ENCODE measurements at regions not wholly inside any gene's neighbourhood (a gene's known extent, or its start where the extent isn't known, plus 50 kb on each side); places are given as distances from the start of the nearest gene placed in this dataset.

DNA sequence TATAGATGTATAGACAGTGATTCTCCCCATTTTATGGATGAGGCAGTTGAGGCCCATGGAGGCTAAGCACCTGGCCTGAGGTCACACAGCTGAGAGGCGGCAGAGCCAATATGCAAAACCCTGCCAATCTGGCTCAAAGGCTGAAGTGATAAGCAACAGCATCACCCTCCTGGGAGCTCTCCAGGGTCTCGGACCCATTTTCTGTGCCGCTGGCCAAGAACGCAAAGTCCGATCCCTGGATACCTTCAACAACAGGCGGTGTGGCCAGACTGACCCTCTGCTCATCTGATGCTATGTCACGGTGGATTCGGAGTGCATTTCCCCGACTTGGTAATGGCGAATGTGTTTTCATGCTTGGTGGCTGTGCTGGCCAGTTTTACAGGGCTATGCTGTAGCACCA lies 595.0 kb downstream of the TBC1D22A start:
- no peak for DNase-seq
- Mint-ChIP-seq H3K36me3 (no peaks in the 10 kb centered on the region), H3K9me3 (peaks cover 0 to 7% (median 2%) of the 10 kb centered on the region in 7 donors), H3K27me3 (peaks cover 4% of the 10 kb centered on the region), H3K4me3 (no peak overlapping the region), H3K27ac (no peak overlapping the region), H3K4me1 (no peaks in the 10 kb centered on the region)
- Histone ChIP-seq H3K4me3 (ENCODE audit: low read depth, low read length) (no peak overlapping the region), H3K36me3 (ENCODE audit: control insufficient read depth, insufficient read depth, low read length) (no peaks in the 10 kb centered on the region), H3K9me3 (ENCODE audit: control insufficient read depth in 2 of 2, low read length in 2 of 2) (peaks cover 3 to 6% of the 10 kb centered on the region in 2 experiments), H3K4me1 (ENCODE audit: control insufficient read depth, insufficient read depth, low read length, poor library complexity, severe bottlenecking) (no peaks in the 10 kb centered on the region), H3K27me3 (ENCODE audit: control insufficient read depth, insufficient read depth, low read length) (no peaks in the 10 kb centered on the region), H3K27ac (ENCODE audit: insufficient read depth, low read length, poor library complexity, severe bottlenecking) (no peak overlapping the region)
- no peak for ATAC-seq (ENCODE audit: low read depth in 2 of 2)

GRCh38 chr22:47357086-47357485 lies 594.6 kb downstream of the TBC1D22A start:
- H3K36me3 ChIP-seq (ENCODE audit: control insufficient read depth, insufficient read depth, low read length): no peaks in the 10 kb centered on the region
- no peak overlapping the region for H3K27ac ChIP-seq (ENCODE audit: insufficient read depth, low read length, poor library complexity, severe bottlenecking)
- no peak overlapping the region for H3K27ac Mint-ChIP-seq
- DNase-seq (no peak), ATAC-seq (ENCODE audit: low read depth in 2 of 2) (no peak)
- peaks cover 8% of the 10 kb centered on the region for H3K27me3 Mint-ChIP-seq
- no peaks in the 10 kb centered on the region for H3K27me3 ChIP-seq (ENCODE audit: control insufficient read depth, insufficient read depth, low read length)
- H3K4me3 ChIP-seq (ENCODE audit: low read depth, low read length): no peak overlapping the region
- peaks cover 3% of the 10 kb centered on the region in 2 experiments for H3K9me3 ChIP-seq (ENCODE audit: control insufficient read depth in 2 of 2, low read length in 2 of 2)
- peaks cover 0 to 6% (median 1%) of the 10 kb centered on the region in 7 donors for H3K9me3 Mint-ChIP-seq
- H3K36me3 Mint-ChIP-seq: no peaks in the 10 kb centered on the region
- H3K4me3 Mint-ChIP-seq: no peak overlapping the region
- no peaks in the 10 kb centered on the region for H3K4me1 ChIP-seq (ENCODE audit: control insufficient read depth, insufficient read depth, low read length, poor library complexity, severe bottlenecking)
- no peaks in the 10 kb centered on the region for H3K4me1 Mint-ChIP-seq

DNA sequence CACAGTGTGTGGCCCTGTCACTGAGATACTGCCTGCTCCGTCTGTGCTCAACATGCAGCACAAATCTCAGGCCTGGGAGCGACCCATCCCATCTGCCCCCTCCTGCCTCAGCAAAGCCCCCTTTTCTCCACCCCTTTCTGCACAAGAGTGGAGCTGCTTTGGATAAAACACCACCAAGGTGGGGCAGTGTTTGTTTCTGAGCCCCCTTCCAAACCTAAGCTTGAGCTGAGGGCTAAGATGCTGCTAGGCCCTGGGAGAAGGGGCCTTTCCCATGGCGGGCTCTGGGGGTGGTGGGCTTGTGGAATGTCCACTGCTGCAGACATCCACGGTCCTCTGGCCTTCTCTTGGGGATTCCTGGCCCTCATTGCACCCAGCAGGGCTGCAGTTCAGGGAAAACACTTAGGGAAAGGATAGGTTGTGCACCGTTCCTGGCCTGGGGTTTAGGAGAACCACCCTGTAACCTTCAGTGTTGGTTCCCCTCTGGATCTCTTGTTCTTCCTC lies 594.1 kb downstream of the TBC1D22A start:
- Mint-ChIP-seq H3K27ac (no peak overlapping the region), H3K4me1 (no peaks in the 10 kb centered on the region), H3K36me3 (no peaks in the 10 kb centered on the region), H3K4me3 (no peak overlapping the region), H3K27me3 (peaks cover 8% of the 10 kb centered on the region), H3K9me3 (peaks cover 0 to 6% (median 1%) of the 10 kb centered on the region in 7 donors)
- Histone ChIP-seq H3K9me3 (ENCODE audit: control insufficient read depth in 2 of 2, low read length in 2 of 2) (no peaks in the 10 kb centered on the region), H3K27me3 (ENCODE audit: control insufficient read depth, insufficient read depth, low read length) (no peaks in the 10 kb centered on the region), H3K36me3 (ENCODE audit: control insufficient read depth, insufficient read depth, low read length) (no peaks in the 10 kb centered on the region), H3K27ac (ENCODE audit: insufficient read depth, low read length, poor library complexity, severe bottlenecking) (no peak overlapping the region), H3K4me1 (ENCODE audit: control insufficient read depth, insufficient read depth, low read length, poor library complexity, severe bottlenecking) (no peaks in the 10 kb centered on the region), H3K4me3 (ENCODE audit: low read depth, low read length) (no peak overlapping the region)
- DNase-seq: no peak
- ATAC-seq (ENCODE audit: low read depth in 2 of 2): no peak

DNA sequence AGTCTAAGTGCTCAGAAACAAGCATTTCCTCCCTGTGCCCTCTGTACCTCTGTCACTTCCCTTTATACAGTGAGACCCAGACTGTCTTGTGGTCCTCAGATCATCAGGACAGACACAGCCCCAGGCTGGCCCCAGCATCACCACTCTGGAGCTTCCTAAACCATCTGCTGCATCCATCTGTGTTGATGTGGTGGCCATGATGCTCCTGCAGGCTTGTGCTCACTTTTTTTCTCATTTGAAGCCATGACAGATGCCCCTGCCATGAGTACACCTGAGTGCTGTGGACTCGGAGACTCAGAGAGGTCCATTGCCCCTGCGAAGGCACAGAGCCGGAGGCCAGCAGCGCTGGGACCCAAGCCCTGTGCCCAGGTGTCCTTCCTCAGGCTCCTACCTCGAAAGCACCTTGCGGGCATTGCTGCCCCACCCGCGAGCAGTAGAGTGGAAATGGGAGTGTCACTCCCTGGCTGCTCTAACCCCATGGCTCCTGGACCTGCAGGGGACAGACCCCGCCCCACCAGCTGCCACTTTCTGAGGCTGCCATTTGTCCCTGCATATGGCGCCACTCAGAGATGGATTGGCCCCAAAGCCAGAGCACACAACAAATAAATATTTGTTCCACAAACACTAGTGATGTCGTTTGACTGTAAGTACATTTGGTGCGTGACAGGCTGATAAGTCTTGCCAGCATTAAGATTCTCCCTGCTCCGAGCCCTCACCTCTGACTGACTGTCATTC lies 593.5 kb downstream of the TBC1D22A start:
- no peak overlapping the region for H3K27ac ChIP-seq (ENCODE audit: insufficient read depth, low read length, poor library complexity, severe bottlenecking)
- ATAC-seq (ENCODE audit: low read depth in 2 of 2) (no peak), DNase-seq (no peak)
- peaks cover 8% of the 10 kb centered on the region for H3K27me3 Mint-ChIP-seq
- no peak overlapping the region for H3K4me3 ChIP-seq (ENCODE audit: low read depth, low read length)
- H3K27me3 ChIP-seq (ENCODE audit: control insufficient read depth, insufficient read depth, low read length): no peaks in the 10 kb centered on the region
- H3K9me3 Mint-ChIP-seq: peaks cover 0 to 3% (median 0%) of the 10 kb centered on the region in 7 donors
- no peaks in the 10 kb centered on the region for H3K36me3 ChIP-seq (ENCODE audit: control insufficient read depth, insufficient read depth, low read length)
- H3K27ac Mint-ChIP-seq: no peak overlapping the region
- H3K4me3 Mint-ChIP-seq: no peak overlapping the region
- no peaks in the 10 kb centered on the region for H3K9me3 ChIP-seq (ENCODE audit: control insufficient read depth in 2 of 2, low read length in 2 of 2)
- no peaks in the 10 kb centered on the region for H3K36me3 Mint-ChIP-seq
- H3K4me1 Mint-ChIP-seq: no peaks in the 10 kb centered on the region
- H3K4me1 ChIP-seq (ENCODE audit: control insufficient read depth, insufficient read depth, low read length, poor library complexity, severe bottlenecking): no peaks in the 10 kb centered on the region

DNA sequence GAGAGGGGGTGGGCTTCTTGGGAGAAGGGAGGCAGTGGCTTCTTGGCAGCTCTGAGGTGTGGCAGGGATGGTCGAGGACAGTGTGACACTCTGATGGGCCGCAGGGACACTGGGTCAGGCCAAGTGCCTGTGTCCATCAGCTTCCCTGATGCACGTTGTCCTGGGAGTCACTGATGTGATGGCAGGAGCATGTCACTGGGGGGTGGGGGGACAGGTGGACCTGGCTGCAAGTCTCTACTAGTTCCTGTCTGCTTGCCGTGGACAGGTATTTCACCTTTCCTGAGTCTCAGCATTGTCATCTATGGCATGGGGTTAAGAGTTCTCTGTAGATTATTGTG lies 592.9 kb downstream of the TBC1D22A start:
- Mint-ChIP-seq H3K27ac (no peak overlapping the region), H3K4me1 (no peaks in the 10 kb centered on the region), H3K36me3 (no peaks in the 10 kb centered on the region), H3K27me3 (peaks cover 8% of the 10 kb centered on the region), H3K4me3 (no peak overlapping the region), H3K9me3 (peaks cover 0 to under 1% (median 0%) of the 10 kb centered on the region in 7 donors)
- no peaks in the 10 kb centered on the region for H3K9me3 ChIP-seq (ENCODE audit: control insufficient read depth in 2 of 2, low read length in 2 of 2)
- no peaks in the 10 kb centered on the region for H3K36me3 ChIP-seq (ENCODE audit: control insufficient read depth, insufficient read depth, low read length)
- DNase-seq (no peak), ATAC-seq (ENCODE audit: low read depth in 2 of 2) (no peak)
- H3K4me3 ChIP-seq (ENCODE audit: low read depth, low read length): no peak overlapping the region
- no peaks in the 10 kb centered on the region for H3K27me3 ChIP-seq (ENCODE audit: control insufficient read depth, insufficient read depth, low read length)
- H3K27ac ChIP-seq (ENCODE audit: insufficient read depth, low read length, poor library complexity, severe bottlenecking): no peak overlapping the region
- H3K4me1 ChIP-seq (ENCODE audit: control insufficient read depth, insufficient read depth, low read length, poor library complexity, severe bottlenecking): no peaks in the 10 kb centered on the region

DNA sequence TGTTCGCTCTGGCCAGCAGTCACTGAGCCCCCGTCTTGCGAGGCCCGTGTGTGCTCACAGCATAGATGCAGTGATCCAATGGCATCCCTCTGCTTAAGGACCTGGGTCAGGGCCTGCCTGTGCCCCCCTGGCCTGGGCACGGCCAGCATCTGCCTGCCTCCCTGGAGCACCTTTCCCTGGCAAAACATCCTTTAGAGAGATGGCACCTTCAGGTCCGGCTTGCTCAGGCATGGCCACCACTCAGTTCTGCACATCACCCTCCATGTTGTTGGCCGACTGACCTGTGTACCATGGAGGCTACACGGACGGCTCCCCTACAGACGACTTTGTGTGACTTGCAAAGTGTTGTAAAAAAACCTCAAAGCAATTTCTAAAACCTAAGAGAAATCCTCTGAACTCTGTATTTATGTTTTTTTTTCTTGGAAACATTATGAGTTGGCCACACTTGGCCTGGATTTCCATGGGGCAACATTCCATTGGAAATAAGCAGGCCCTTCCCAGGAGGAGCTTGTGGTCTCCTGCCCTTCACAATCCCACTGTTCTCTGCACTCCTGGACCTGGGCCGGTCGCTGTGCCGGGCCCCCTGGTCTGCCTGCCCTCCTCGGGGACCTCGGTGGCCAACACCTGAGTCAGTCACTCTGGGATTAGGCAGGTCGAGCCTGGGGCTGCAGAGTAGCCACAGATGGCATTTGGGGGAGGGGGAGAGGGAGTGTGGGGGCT lies 592.4 kb downstream of the TBC1D22A start:
- H3K27me3 Mint-ChIP-seq: peaks cover 8% of the 10 kb centered on the region

GRCh38 chr22:47352920-47353700 lies 590.7 kb downstream of the TBC1D22A start:
- Histone ChIP-seq H3K9me3 (ENCODE audit: control insufficient read depth in 2 of 2, low read length in 2 of 2) (no peaks in the 10 kb centered on the region), H3K36me3 (ENCODE audit: control insufficient read depth, insufficient read depth, low read length) (no peaks in the 10 kb centered on the region), H3K4me3 (ENCODE audit: low read depth, low read length) (no peak overlapping the region), H3K4me1 (ENCODE audit: control insufficient read depth, insufficient read depth, low read length, poor library complexity, severe bottlenecking) (no peaks in the 10 kb centered on the region), H3K27ac (ENCODE audit: insufficient read depth, low read length, poor library complexity, severe bottlenecking) (no peak overlapping the region), H3K27me3 (ENCODE audit: control insufficient read depth, insufficient read depth, low read length) (no peaks in the 10 kb centered on the region)
- Mint-ChIP-seq H3K4me3 (no peak overlapping the region), H3K36me3 (no peaks in the 10 kb centered on the region), H3K27me3 (peaks cover 8% of the 10 kb centered on the region), H3K27ac (no peak overlapping the region), H3K4me1 (no peaks in the 10 kb centered on the region), H3K9me3 (peaks cover 0 to 3% (median 0%) of the 10 kb centered on the region in 7 donors)
- no peak for DNase-seq
- no peak for ATAC-seq (ENCODE audit: low read depth in 2 of 2)

More for the DNA sequence above, 592.4 kb downstream of the TBC1D22A start:
- Mint-ChIP-seq H3K4me1 (no peaks in the 10 kb centered on the region), H3K4me3 (no peak overlapping the region), H3K36me3 (no peaks in the 10 kb centered on the region), H3K9me3 (peaks cover 0 to 3% (median 0%) of the 10 kb centered on the region in 7 donors), H3K27ac (no peak overlapping the region)
- H3K9me3 ChIP-seq (ENCODE audit: control insufficient read depth in 2 of 2, low read length in 2 of 2): no peaks in the 10 kb centered on the region
- H3K27ac ChIP-seq (ENCODE audit: insufficient read depth, low read length, poor library complexity, severe bottlenecking): no peak overlapping the region
- H3K4me1 ChIP-seq (ENCODE audit: control insufficient read depth, insufficient read depth, low read length, poor library complexity, severe bottlenecking): no peaks in the 10 kb centered on the region
- ATAC-seq (ENCODE audit: low read depth in 2 of 2) (no peak), DNase-seq (no peak)
- H3K4me3 ChIP-seq (ENCODE audit: low read depth, low read length): no peak overlapping the region
- no peaks in the 10 kb centered on the region for H3K36me3 ChIP-seq (ENCODE audit: control insufficient read depth, insufficient read depth, low read length)
- H3K27me3 ChIP-seq (ENCODE audit: control insufficient read depth, insufficient read depth, low read length): no peaks in the 10 kb centered on the region
